Colonic mucosa (tissue), 4 donors: ENCODE measurements at regions not wholly inside any gene's neighbourhood (a gene's known extent, or its start where the extent isn't known, plus 50 kb on each side); places are given as distances from the start of the nearest gene placed in this dataset.

ENCODE experiments used
- DNase-seq: peaks from one replicate; pipeline ENCODE4 v3.0.0-alpha.2; 2020
- H3K27ac ChIP-seq: fragments of 200-600 bp; one replicate; pipeline ENCODE4 v1.8.0; 2021
- H3K27me3 ChIP-seq: fragments of 200-600 bp; one replicate; pipeline ENCODE4 v1.8.0; 2021
- H3K36me3 ChIP-seq: fragments of 200-600 bp; one replicate; pipeline ENCODE4 v1.8.0; 2021
- H3K4me1 ChIP-seq: fragments of 200-600 bp; one replicate; pipeline ENCODE4 v1.8.0; 2021; ENCODE audit warnings: mild to moderate bottlenecking
- H3K4me3 ChIP-seq: fragments of 200-600 bp; one replicate; pipeline ENCODE4 v1.8.0; 2021
- H3K9ac ChIP-seq, 2 donors: one replicate each; pipeline ENCODE4 v1.7.0; 2013; ENCODE audit warnings: control low read depth in 2 of 2, low read depth in 2 of 2, low read length in 2 of 2
- H3K9me3 ChIP-seq: fragments of 200-600 bp; one replicate; pipeline ENCODE4 v1.8.0; 2021
- CTCF ChIP-seq: fragments of 200-600 bp; IDR thresholded peaks from one replicate; pipeline ENCODE4 v1.8.0; 2022; ENCODE audit warnings: antibody characterized with exemption, mild to moderate bottlenecking
- intact Hi-C: fragments of 100-400 bp; cut with DNase I; formaldehyde crosslinking; loops from one replicate; pipeline ENCODE4 v1.14.1; 2022
- donor health status: healthy.
- donor health status: DM: no; HTN: no; CAD: no.
- donor health status: DM: no; HTN: no; CAD: no.

- Histone ChIP-seq H3K9me3 (no peaks in the 10 kb centered on the region), H3K27ac (no peak overlapping the region), H3K9ac (no peak overlapping the region), H3K27me3 (no peaks in the 10 kb centered on the region), H3K4me3 (no peak overlapping the region), H3K4me1 (no peaks in the 10 kb centered on the region), H3K36me3 (no peaks in the 10 kb centered on the region)
- no peak for TF ChIP-seq CTCF
- intact Hi-C loops: no loop called here
- DNase-seq: no peak
These were observed 85.8 kb upstream of the DYRK2 start for GRCh38 chr12:67562513-67563287.

- Histone ChIP-seq H3K9me3 (no peaks in the 10 kb centered on the region), H3K27me3 (no peaks in the 10 kb centered on the region), H3K36me3 (no peaks in the 10 kb centered on the region), H3K4me3 (no peak overlapping the region), H3K4me1 (no peaks in the 10 kb centered on the region), H3K9ac (no peak overlapping the region), H3K27ac (no peak overlapping the region)
- intact Hi-C loops: no loop called here
- DNase-seq: no peak
- no peak for TF ChIP-seq CTCF
These were observed 80.5 kb upstream of the DYRK2 start for GRCh38 chr12:67568055-67568454.

- intact Hi-C loops: no loop called here
- H3K27ac ChIP-seq: no peak overlapping the region
- no peak for TF ChIP-seq CTCF
These were observed 76.1 kb upstream of the DYRK2 start for GRCh38 chr12:67572492-67572891.

GRCh38 chr12:67573566-67573965 lies 75.0 kb upstream of the DYRK2 start:
- Histone ChIP-seq H3K9me3 (no peaks in the 10 kb centered on the region), H3K4me3 (no peak overlapping the region), H3K27me3 (no peaks in the 10 kb centered on the region), H3K4me1 (no peaks in the 10 kb centered on the region), H3K36me3 (no peaks in the 10 kb centered on the region), H3K9ac (no peak overlapping the region), H3K27ac (no peak overlapping the region)
- intact Hi-C loops: no loop called here
- no peak for TF ChIP-seq CTCF
- DNase-seq: no peak

More at GRCh38 chr12:67572492-67572891, 76.1 kb upstream of the DYRK2 start:
- no peak overlapping the region for H3K9ac ChIP-seq
- H3K9me3 ChIP-seq: no peaks in the 10 kb centered on the region
- no peaks in the 10 kb centered on the region for H3K27me3 ChIP-seq
- H3K4me3 ChIP-seq: no peak overlapping the region
- no peaks in the 10 kb centered on the region for H3K36me3 ChIP-seq
- DNase-seq: no peak
- H3K4me1 ChIP-seq: no peaks in the 10 kb centered on the region

GRCh38 chr12:67578976-67579661 lies 69.4 kb upstream of the DYRK2 start:
- Histone ChIP-seq H3K9me3 (no peaks in the 10 kb centered on the region), H3K27ac (no peak overlapping the region), H3K36me3 (no peaks in the 10 kb centered on the region), H3K4me1 (no peaks in the 10 kb centered on the region), H3K9ac (no peak overlapping the region), H3K27me3 (no peaks in the 10 kb centered on the region), H3K4me3 (no peak overlapping the region)
- no peak for DNase-seq
- intact Hi-C loops: no loop called here
- no peak for TF ChIP-seq CTCF
